HUDEP-2 (cell line): ENCODE measurements at regions not wholly inside any gene's neighbourhood (a gene's known extent, or its start where the extent isn't known, plus 50 kb on each side); places are given as distances from the start of the nearest gene placed in this dataset.

Experiments used
- DNase-seq, 76 experiments: peaks; one replicate each; lab custom pipeline; 2025; ENCODE audit not compliant: unreplicated experiment in 76 of 76; lab: John Stamatoyannopoulos, UW

DNA sequence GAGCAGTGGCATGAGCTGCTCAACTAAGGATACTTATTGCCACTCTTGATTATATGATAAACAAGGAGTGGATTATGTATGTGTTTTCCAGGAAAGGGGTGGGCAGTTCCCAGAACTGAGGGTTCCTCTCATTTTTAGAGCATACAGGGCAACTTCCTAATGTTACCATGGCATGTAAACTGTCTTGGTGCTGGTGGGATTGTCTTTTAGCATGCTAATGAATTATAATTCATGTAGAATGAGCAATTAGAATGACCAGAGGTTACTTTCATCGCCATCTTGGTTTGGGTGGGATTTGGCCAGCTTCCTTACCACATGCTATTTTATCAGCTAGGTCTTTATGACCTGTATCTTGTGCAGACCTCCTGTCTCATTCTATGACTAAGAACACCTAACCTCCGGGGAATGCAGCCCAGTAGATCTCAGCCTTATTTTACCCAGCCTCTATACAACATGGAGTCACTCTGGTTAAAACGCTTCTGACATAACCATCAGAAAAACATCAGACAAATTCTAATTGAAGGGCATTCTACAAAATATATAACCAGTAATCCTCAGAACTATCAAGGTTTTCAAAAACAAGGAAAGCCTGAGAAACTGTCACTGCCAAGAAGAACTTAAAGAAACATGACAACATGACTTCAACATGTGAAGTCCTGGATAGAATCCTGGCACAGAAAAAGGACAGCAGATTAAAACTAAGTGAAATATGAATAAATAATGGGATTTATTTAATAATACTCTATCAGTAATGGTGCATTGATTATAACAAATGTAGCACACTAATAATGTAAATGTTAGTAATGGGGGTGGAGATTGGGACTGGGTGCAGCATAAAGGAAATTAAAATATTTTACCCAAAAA, 365.0 kb downstream of the SEMA3D start:
- DNase-seq = no peak

DNA sequence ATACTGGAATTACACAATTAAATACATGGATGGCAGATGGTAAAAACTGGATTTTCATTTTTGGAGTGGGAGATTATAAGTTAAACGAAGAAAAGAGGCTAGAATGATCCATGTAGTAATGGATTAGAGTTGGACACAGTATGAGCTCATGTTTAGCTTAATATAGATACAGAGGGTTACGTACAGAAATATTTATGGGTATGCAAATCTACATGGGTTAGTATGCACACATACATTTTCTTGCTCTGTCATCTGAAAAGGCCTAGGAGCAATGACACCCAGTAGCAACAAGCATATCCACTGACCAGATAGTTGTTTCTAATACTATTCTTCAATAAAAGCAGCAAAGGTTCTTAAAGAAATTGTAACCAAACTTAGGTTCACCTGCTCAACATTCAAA, 366.4 kb downstream of the SEMA3D start:
- no peak for DNase-seq

DNA sequence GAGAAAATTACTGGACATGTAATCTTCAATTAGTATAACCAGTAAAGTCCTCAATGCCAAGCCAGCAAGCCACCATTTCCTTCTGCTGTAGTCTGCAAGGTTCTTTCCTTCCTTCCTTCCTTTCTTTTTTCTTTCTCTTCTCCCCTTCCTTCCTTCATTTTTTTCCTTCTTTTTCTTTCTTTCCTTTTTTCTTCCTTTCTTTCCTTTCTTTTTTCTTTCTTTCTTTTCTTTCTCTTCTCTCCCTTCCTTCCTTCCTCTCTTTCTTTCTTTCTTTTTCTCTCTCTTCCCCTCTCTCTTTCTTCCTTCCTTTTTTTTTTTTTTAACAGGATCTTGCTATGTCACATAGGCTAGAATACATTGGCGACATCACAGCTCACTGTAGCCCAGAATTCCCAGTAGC, 369.8 kb downstream of the SEMA3D start:
- DNase-seq = no peak

DNA sequence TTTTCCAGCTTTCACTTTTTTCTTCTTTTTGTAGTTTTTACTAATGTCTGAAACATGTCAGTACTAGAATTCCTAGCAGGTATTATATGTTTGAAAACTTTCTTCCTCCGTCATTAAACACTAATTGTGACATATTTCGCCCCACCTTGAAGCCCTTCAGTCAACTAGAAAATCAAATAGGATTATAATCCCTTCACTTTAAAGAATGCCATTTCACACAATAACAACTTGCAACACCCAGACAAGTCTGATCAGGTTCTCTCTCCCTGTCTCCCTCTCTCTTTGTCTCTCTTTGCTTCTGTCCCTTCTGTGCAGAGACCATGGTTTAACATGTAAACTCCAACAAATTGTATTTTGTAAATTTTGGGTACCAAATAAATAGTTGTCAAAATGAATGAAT, 373.5 kb downstream of the SEMA3D start:
- no peak for DNase-seq

DNA sequence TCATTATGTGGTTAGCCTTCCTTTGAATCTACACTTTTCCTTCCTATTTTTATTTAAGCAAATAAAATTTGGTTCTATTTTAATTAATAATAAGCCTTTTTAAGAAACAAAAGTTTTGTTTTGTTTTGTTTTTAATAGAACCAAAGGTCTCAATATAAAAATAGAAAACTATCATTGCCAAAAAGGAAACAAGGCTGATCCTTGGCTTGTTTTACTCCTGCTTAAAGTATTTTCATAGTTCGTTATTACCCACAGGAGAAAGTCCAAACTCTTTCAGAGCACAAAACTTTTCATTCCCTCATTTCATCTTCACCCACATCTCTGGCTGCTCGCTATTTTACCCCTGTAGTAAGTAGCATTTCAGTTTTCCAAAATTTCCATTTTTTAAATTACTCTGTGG, 374.8 kb downstream of the SEMA3D start:
- no peak for DNase-seq

DNA sequence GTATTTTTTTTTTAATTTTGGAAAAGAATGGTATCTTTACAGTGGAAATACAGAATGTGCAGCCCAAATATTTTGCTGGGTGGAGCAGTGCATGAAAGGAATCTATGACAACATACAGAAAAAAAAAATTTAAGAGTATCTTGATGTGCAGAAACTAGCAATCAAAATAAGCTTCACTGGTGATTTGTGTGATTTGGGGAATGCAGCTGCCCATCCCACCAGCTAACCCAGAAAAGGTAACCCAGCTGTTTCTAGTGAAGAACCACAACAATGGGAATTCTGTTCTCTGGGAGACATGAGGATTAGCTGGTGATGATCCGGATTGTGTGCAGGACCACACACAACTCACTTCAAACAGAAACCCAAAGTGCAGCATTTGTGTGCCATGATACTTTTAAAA, 375.5 kb downstream of the SEMA3D start:
- no peak for DNase-seq

DNA sequence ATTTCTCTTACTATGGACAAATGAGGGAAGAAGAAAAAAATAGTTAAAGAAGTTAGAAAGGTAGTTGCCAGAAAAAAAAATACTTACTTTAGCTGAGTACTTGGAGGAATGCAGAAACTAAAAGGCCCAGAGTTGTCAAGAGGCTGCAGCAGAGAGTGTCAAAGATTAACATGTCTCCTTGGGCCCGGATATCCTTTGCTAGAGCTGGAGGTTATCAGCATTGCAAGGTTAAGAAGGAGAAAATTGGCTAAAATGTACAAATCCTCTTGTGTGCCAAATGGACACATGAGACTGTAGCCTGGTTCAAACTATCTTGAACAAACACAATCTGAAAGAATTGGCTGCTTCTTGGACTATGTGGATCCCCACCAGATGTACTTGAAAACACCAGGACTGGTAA, 377.0 kb downstream of the SEMA3D start:
- no peak for DNase-seq

DNA sequence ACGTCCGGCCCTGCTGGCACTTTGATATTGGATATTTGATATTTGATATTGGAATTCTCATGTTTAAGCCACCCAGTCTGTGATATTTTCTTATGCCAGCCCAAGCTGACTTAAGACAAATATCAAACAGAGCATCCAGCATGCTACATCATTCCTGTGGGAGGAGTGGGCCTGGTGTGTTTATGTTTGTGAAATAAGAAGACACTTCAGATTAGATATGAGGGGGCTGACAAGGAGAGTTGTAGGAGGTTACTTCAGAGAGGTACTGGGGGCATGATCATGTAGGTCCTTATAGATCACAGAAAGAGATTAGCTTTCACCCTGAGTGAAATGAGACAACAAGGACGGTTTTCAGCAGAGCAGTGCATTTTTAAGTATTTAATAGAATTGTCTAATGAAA, 382.9 kb downstream of the SEMA3D start:
- DNase-seq = no peak

DNA sequence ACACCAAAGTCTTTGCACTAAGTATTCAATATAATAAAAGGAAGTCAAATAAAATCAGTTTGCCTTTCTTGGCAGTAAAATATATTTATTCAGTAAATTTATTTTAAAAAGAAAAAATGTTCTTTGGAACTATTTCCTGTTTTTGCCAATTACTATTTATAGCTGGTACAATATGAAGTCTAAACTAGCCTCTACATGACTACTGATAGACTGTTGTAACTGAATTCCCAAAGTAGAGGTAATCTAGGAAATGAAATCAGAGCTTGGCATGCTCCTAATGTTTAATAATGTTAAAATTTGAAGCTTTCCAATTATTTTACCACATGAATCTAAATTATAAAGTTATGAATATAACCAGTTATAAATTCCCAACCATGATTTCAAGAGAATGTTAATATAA, 385.5 kb downstream of the SEMA3D start:
- DNase-seq = no peak

DNA sequence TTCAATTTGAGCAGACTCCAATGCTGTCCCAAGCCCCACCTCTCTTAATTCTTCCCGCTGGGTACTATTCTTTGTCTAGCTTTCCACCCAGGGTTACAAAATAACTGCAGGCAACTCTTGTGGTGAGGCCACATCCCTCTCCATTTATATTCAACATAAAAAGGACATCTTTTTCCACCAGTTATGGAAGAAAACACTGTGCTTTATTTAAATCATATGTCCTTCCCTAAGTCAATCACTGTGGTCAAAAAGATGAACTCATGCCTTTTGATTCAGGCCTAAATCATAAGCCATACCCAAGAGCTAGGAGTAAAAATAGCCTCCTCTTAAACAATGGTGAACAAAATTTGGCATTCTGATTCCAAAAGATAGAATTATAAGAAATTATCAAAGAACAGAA, 386.0 kb downstream of the SEMA3D start:
- no peak for DNase-seq

DNA sequence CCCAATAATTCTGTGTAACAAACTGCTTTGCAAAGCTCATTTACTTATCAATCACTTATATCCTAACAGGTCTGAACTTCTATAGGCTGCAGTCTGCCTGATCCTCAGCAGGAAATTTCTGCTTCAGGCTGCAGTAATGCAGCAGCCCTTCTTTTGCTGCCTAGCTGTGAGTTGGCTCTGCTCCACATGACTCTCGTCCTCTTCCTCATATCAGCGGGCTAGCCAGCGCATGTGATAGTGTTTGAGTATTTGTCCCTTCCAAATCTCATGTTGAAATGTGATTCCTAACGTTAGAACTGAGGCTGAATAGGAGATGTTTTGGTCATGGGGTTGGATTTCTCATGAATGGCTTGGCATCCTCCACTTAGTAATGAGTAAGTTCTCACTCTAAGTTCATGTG, 387.8 kb downstream of the SEMA3D start:
- DNase-seq = no peak

DNA sequence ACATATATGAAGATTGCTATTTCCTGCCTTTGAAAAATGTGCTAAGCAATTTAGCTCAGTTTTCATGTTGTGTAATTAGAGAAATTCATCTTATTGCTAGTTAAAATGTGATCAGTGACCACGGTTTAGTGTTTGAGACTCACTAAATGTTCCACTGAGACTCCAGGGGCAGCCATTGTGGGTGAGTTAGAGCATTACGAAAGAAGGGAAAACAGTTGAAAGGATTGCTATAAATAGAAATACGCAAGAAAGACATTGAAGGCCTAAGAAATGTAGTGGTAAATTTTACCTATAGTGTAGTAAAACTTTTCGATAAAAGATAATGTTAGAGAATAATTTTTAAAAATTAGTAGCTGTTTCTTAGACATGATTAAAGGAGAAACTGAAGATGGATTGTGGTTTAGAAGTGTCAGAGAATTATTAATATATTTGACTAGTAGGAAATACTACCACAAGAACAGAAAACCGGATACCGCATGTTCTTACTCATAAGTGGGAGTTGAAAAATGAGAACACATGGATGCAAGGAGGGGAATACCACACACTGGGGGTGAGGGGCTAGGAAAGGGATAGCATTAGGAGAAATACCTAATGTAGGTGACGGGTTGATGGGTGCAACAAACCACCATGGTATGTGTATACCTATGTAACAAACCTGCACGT, 394.5 kb downstream of the SEMA3D start:
- no peak for DNase-seq

DNA sequence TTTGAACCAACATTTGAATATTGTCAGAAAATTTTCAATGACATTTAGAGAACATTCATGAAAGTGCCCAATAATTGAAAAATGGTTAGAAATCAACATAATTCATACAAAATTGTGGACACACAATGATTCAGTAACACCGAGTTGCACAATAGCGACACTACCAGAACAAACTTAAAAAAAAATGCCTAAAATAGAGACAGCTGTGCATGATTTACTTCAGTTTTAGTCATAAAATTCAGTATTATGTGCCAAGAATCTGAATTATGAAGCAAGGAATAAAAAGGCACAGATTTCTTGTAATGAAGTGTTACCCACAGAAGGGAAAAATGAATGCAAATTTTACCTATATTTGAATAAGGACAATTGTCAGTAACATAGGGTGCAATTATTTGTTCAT, 396.0 kb downstream of the SEMA3D start:
- no peak for DNase-seq

DNA sequence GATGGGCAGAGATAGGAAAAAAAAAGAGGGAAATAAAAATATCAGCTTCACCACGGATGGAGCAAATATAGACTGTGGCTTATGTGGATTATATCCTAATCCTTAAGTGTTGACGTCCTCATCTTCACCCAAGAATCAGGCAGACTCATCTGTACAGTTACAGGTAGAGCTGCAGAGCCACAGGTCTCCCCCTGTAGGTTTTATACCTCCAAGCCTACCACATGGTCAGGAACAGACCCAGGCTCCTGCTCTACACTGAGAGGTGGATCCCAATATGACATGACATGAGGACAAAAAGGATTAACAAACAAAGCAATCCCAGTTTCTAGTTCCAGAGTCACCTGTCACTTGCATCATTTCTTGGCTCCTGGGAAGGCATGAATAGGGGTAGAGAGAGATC, 400.8 kb downstream of the SEMA3D start:
- no peak for DNase-seq

DNA sequence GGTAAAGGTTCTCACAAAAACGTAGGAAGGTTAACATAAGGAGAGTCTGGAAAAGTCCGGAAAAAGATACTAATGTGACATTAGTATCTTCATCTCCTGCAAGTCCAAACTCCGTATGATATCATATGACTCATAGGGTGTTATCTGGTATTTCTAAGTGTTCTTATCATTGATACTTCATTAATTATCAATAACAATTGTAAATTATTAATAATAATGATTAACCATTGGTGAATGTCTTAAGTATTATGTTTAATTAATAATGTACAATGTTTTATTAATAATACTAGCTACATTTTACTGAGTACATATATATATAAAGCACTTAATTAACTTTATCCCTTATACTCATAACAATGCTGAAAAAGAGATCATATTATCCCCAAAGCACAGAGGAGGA, 402.4 kb downstream of the SEMA3D start:
- DNase-seq = no peak

DNA sequence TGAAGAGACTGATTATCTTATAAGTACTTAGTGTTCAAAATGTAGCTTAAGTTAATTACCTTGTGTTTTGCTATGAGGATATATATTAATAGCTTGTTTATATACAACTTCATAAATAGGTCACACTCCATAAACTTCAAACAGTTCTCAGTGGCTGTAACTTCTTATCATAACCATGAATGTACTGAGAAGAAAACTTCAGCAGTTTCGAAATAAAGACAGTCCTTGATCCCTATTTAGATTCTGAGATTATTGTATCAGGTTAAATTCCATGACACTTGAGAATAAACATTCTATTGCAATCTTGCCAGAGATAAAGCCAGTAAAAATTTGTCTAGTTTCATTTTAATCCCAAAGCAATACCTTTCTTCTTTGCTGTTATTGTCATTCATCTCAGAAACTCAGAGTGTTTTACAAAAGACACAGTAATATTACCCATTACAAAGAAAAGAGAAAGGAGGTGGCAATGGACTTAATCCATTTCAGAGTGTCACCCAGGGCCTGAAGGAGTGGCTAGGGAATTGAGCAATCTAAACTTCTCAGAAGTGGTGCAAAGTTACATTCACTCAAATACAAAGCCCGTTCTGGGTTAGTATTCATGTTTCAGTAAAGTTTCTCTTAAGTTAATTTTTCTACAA, 403.6 kb downstream of the SEMA3D start:
- no peak for DNase-seq

DNA sequence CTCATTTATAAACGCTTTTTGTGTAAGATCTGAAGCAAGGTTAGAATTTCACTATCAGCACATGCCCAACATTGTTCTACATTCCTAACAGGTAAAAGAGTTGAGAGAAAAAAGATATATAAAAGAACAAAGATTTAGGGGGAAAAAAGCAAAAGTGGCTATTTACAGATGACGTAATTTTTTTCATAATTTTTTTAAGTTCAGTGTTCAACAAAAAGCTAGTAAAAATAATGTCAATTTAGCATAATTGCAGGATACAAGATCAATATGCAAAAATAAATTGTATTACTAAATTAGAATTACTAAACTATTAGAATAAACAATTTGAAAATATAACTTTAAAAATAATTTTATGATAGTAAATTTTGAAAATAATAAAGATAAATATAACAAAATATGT, 405.0 kb downstream of the SEMA3D start:
- DNase-seq = no peak

DNA sequence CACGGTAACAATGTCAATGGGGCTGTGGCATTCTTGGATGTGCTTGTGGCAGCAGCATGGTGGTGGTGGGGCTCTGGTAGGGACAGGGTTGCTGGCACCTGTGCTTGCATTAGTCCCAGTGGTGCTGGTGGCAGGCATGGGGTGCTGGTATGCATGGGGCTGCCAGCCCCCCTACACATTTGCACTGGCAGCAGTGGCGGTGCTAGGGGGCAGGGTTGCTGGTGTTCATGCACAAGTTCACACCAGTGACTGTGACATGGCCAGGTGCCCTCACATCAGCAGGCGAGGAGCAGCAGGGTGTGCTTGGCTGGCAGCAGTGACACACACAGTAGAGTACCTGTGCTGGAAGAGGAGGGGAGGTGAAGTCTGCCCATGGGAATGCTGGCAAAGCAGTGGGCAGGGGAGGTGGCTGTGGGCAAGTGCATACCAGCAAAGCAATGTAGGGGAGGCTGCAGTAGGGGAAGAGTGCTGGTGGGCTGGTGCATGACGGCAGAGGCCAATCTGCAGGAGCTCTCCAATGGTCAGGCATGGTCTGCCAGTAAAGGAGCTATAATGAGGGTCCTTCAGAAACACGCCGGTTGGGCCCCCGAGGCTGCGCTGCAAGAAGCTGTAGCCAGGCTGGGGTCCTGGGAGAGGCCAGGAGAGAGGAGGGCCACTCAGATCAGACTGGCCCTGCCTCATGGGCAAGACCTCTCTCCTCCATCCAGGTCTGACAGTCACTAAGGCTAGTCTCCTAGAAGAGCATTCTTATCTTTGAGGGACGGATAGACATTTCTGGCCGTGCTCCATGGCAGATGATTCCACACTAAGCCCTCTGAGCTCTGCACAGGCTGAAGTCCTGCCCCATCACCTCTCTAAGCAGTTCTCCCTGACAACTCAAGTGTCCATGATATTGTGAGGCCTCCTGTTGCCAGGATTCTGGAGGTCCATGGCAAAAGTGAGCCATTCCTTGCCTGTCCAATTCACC, 406.4 kb downstream of the SEMA3D start:
- DNase-seq = no peak

DNA sequence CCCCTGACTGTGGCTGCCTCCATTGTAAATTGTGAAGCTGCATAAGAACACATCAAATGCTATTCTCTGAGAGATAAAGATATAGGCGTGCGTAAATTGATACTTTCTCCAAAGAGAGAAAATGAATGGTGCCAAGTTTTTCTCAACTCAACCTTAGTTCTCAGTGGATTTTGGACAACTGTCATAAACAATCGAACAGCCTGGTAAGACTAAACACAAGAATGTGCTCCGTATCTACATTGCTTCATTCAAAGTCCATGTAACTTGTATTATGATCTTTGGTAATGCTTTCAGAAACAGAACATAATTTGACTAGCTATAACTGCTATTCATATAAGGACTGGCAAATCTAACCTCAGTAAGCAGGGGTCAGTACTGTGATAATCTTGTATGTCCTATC, 429.1 kb downstream of the SEMA3D start:
- no peak for DNase-seq

DNA sequence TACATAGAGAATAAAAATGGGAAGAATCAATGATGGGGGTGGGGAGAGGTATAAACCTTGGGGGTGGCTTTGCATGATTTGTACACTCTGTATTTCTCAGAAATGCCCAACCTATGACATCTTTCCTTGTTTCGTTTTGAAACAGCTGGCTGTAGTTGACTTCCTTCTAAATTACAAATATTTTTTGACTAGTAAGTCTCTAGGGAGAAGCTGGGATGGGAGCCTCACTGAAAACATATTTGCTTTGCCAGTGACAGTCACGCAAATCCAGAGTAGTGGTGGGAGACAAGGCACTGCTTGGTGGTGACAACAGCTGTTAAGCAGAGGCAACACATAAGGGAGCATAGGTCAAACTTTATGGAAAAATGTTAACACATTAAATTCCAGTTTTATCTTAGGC, 440.5 kb downstream of the SEMA3D start:
- no peak for DNase-seq

DNA sequence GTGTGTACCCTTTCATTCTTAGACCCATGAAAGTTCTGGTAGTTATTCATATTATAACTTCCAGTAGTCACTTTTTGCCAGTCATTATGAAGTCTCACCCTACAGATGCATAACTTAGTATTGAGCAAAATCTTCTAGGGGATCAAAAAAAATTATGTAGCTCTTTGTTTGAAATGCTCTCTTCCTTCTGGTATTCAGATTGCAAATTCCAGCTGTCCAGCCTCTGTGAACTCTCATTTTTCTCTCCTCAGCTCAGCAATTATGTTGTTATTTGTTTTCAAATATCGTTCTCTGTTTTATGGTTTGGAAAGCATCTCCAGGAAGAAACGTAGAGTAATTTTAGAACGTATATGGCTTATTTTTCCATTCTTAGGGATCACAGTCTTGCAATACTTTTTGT, 442.5 kb downstream of the SEMA3D start:
- DNase-seq = no peak
